SK-N-SH treated with all-trans-retinoic acid at 6 μM for 48 hours (cell line): ENCODE measurements at regions not wholly inside any gene's neighbourhood (a gene's known extent, or its start where the extent isn't known, plus 50 kb on each side); places are given as distances from the start of the nearest gene placed in this dataset.
A peak's percentile ranks its signal among the peaks of the same experiment; 100 is the strongest.

Experiments used
- ATAC-seq: fragments of 200-7000 bp; cut with Tn5 transposase; 3 replicates; pipeline ENCODE4 v1.9.1; 2020; ENCODE audit warnings: mild to moderate bottlenecking, moderate library complexity
- ARNTL ChIP-seq: fragments of 450-650 bp; formaldehyde crosslinking; IDR thresholded peaks from 2 replicates; pipeline ENCODE4 v1.5.0; 2020; ENCODE audit warnings: low read depth, mild to moderate bottlenecking, moderate library complexity, borderline replicate concordance
- BACH2 ChIP-seq: fragments of 250-450 bp; sonication (Bioruptor Pico); IDR thresholded peaks from 2 replicates; pipeline ENCODE4 v1.9.0; 2021; ENCODE audit warnings: mild to moderate bottlenecking, borderline replicate concordance
- CREB5 ChIP-seq: fragments of 250-450 bp; sonication (Bioruptor Pico); IDR thresholded peaks from 2 replicates; pipeline ENCODE4 v1.5.1; 2020; ENCODE audit warnings: low read depth, mild to moderate bottlenecking, moderate library complexity
- CSDC2 ChIP-seq: fragments of 250-450 bp; sonication (Bioruptor Pico); IDR thresholded peaks from 2 replicates; pipeline ENCODE4 v1.5.0; 2020; ENCODE audit warnings: mild to moderate bottlenecking, moderate library complexity
- CSRNP3 ChIP-seq: fragments of 250-450 bp; sonication (Bioruptor Pico); IDR thresholded peaks from 2 replicates; pipeline ENCODE4 v1.5.1; 2021; ENCODE audit warnings: mild to moderate bottlenecking, moderate library complexity
- ESRRG ChIP-seq: fragments of 250-450 bp; sonication (Bioruptor Pico); IDR thresholded peaks from 2 replicates; pipeline ENCODE4 v1.6.1; 2021; ENCODE audit warnings: mild to moderate bottlenecking
- GLIS3 ChIP-seq: fragments of 250-450 bp; sonication (Bioruptor Pico); IDR thresholded peaks from 2 replicates; pipeline ENCODE4 v1.5.0; 2020; ENCODE audit warnings: mild to moderate bottlenecking, moderate library complexity
- ISL1 ChIP-seq: fragments of 250-450 bp; sonication (Bioruptor Pico); IDR thresholded peaks from 2 replicates; pipeline ENCODE4 v2.1.2; 2022; ENCODE audit warnings: mild to moderate bottlenecking, moderate library complexity
- OSR1 ChIP-seq: fragments of 250-450 bp; sonication (Bioruptor Pico); IDR thresholded peaks from 2 replicates; pipeline ENCODE4 v1.8.0; 2022; ENCODE audit warnings: moderate library complexity, mild to moderate bottlenecking, inconsistent platforms
- PATZ1 ChIP-seq: fragments of 250-450 bp; sonication (Bioruptor Pico); IDR thresholded peaks from 2 replicates; pipeline ENCODE4 v1.8.0; 2020; ENCODE audit warnings: mild to moderate bottlenecking, moderate library complexity, borderline replicate concordance
- POU6F1 ChIP-seq: fragments of 250-450 bp; sonication (Bioruptor Pico); IDR thresholded peaks from 2 replicates; pipeline ENCODE4 v1.8.0; 2021; ENCODE audit warnings: low read depth, mild to moderate bottlenecking, moderate library complexity, borderline replicate concordance
- PPARA ChIP-seq: fragments of 250-450 bp; sonication (Bioruptor Pico); IDR thresholded peaks from 2 replicates; pipeline ENCODE4 v1.5.0; 2020; ENCODE audit warnings: mild to moderate bottlenecking, borderline replicate concordance
- RARB ChIP-seq: fragments of 250-450 bp; sonication (Bioruptor Pico); IDR thresholded peaks from 2 replicates; pipeline ENCODE4 v1.8.0; 2021; ENCODE audit warnings: mild to moderate bottlenecking, moderate library complexity
- SNAI2 ChIP-seq: fragments of 250-450 bp; sonication (Bioruptor Pico); IDR thresholded peaks from 2 replicates; pipeline ENCODE4 v1.5.0; 2020; ENCODE audit warnings: mild to moderate bottlenecking, moderate library complexity
- TCF4 ChIP-seq: fragments of 250-450 bp; sonication (Bioruptor Pico); IDR thresholded peaks from 2 replicates; pipeline ENCODE4 v1.8.0; 2021; ENCODE audit warnings: mild to moderate bottlenecking, moderate library complexity, borderline replicate concordance
- TOX ChIP-seq: fragments of 250-450 bp; sonication (Bioruptor Pico); IDR thresholded peaks from 2 replicates; pipeline ENCODE4 v1.8.0; 2021; ENCODE audit warnings: mild to moderate bottlenecking, moderate library complexity, borderline replicate concordance
- TSHZ2 ChIP-seq: fragments of 250-450 bp; sonication (Bioruptor Pico); IDR thresholded peaks from 2 replicates; pipeline ENCODE4 v1.5.0; 2020; ENCODE audit warnings: mild to moderate bottlenecking, moderate library complexity
- ZC3H10 ChIP-seq: fragments of 250-450 bp; sonication (Bioruptor Pico); IDR thresholded peaks from 2 replicates; pipeline ENCODE4 v1.5.1; 2021; ENCODE audit warnings: mild to moderate bottlenecking, moderate library complexity
- ZFP3 ChIP-seq: fragments of 250-450 bp; sonication (Bioruptor Pico); IDR thresholded peaks from 2 replicates; pipeline ENCODE4 v1.5.0; 2020; ENCODE audit warnings: mild to moderate bottlenecking, moderate library complexity
- ZFP30 ChIP-seq: fragments of 450-650 bp; formaldehyde crosslinking; IDR thresholded peaks from 2 replicates; pipeline ENCODE4 v1.5.0; 2022; ENCODE audit warnings: mild to moderate bottlenecking, moderate library complexity
- ZNF565 ChIP-seq: fragments of 450-650 bp; formaldehyde crosslinking; conservative IDR thresholded peaks from 2 replicates; pipeline ENCODE4 v1.5.0; 2020; ENCODE audit warnings: low read depth, mild to moderate bottlenecking, moderate library complexity
- ZNF70 ChIP-seq: fragments of 450-650 bp; formaldehyde crosslinking; IDR thresholded peaks from 2 replicates; pipeline ENCODE4 v1.5.0; 2020; ENCODE audit warnings: mild to moderate bottlenecking, moderate library complexity
- ZNF8 ChIP-seq: fragments of 450-650 bp; formaldehyde crosslinking; IDR thresholded peaks from 2 replicates; pipeline ENCODE4 v1.5.0; 2020; ENCODE audit warnings: mild to moderate bottlenecking, moderate library complexity

- TF ChIP-seq ZNF565 (CRISPR knock-in tag) (no peak), GLIS3 (CRISPR knock-in tag) (no peak), PATZ1 (CRISPR knock-in tag) (no peak), ZFP3 (no peak), CSDC2 (no peak), ZC3H10 (CRISPR knock-in tag) (no peak), RARB (CRISPR knock-in tag) (no peak), TOX (CRISPR knock-in tag) (0 out of 2 replicates have a peak, but pooled peaks have one; percentile 34)
- no peak for ATAC-seq
Observed at GRCh38 chr13:87940776-87941175, 269.6 kb downstream of the SLITRK5 start.

- TF ChIP-seq CREB5 (CRISPR knock-in tag) (no peak), ARNTL (CRISPR knock-in tag) (no peak), ISL1 (0 out of 2 replicates have a peak, but pooled peaks have one; percentile 18), SNAI2 (no peak), RARB (CRISPR knock-in tag) (0 out of 2 replicates have a peak, but pooled peaks have one; percentile 29), ZFP30 (CRISPR knock-in tag) (no peak), CSDC2 (no peak), PPARA (no peak), TSHZ2 (no peak), TOX (CRISPR knock-in tag) (peak; percentile 62; the same call in 1 of the 2 replicates), ZNF70 (CRISPR knock-in tag) (no peak), OSR1 (no peak), BACH2 (CRISPR knock-in tag) (no peak), GLIS3 (CRISPR knock-in tag) (no peak), PATZ1 (CRISPR knock-in tag) (peak; percentile 76; the same call in 1 of the 2 replicates), POU6F1 (no peak), ZC3H10 (CRISPR knock-in tag) (peak; percentile 70), ZNF565 (CRISPR knock-in tag) (no peak), CSRNP3 (CRISPR knock-in tag) (no peak), TCF4 (no peak), ZNF8 (CRISPR knock-in tag) (no peak), ESRRG (CRISPR knock-in tag) (no peak), ZFP3 (no peak)
- TF ChIP-seq, all 23 proteins: peak for 5
- peak; percentile 22; the same call in 1 of the 3 replicates for ATAC-seq
Observed at GRCh38 chr13:87941226-87941625, 270.1 kb downstream of the SLITRK5 start.
